H1 (cell line): ENCODE measurements at regions not wholly inside any gene's neighbourhood (a gene's known extent, or its start where the extent isn't known, plus 50 kb on each side); places are given as distances from the start of the nearest gene placed in this dataset.

ENCODE experiments used
- ATF2 ChIP-seq: IDR thresholded peaks from 2 replicates; pipeline ENCODE4 v1.6.1; 2012; ENCODE audit warnings: low read length, inconsistent platforms
- BRCA1 ChIP-seq: IDR thresholded peaks from 2 replicates; pipeline ENCODE4 v1.6.1; 2012; ENCODE audit warnings: low read depth, low read length, improper control_type of control experiment
- CEBPB ChIP-seq: IDR thresholded peaks from 2 replicates; pipeline ENCODE4 v1.6.1; 2012; ENCODE audit warnings: low read depth, low read length
- CTCF ChIP-seq, 3 experiments: IDR thresholded peaks; 1 replicate in 2 of 3; 2 replicates in 1 of 3; pipeline versions ENCODE4 v1.5.1 to v1.6.1; 2011; ENCODE audit warnings: low read length in 3 of 3, mild to moderate bottlenecking in 3 of 3, inconsistent platforms in 2 of 3, low read depth in 1 of 3, moderate library complexity in 1 of 3; ENCODE audit not compliant: insufficient read depth in 1 of 3; ENCODE audit errors: control extremely low read depth in 1 of 3
- EGR1 ChIP-seq: IDR thresholded peaks from 2 replicates; pipeline ENCODE4 v1.6.1; 2011; ENCODE audit warnings: low read depth, low read length, borderline replicate concordance
- EP300 ChIP-seq, 2 experiments: IDR thresholded peaks; 1 replicate in 1 of 2; 2 replicates in 1 of 2; pipeline ENCODE4 v1.6.1; 2011 to 2012; ENCODE audit warnings: low read depth in 2 of 2, low read length in 2 of 2, mild to moderate bottlenecking in 2 of 2, borderline replicate concordance in 1 of 2, inconsistent platforms in 1 of 2, moderate library complexity in 1 of 2
- EZH2 ChIP-seq: fragments of 200-600 bp; sonication (generic); IDR thresholded peaks from 2 replicates; pipeline ENCODE4 v1.7.1; 2012; ENCODE audit warnings: low read depth, mild to moderate bottlenecking, moderate library complexity, low read length, inconsistent platforms; ENCODE audit not compliant: severe bottlenecking
- HDAC6 ChIP-seq: IDR thresholded peaks from one replicate; pipeline ENCODE4 v1.7.1; 2012; ENCODE audit warnings: low read depth, mild to moderate bottlenecking, inconsistent platforms, low read length, moderate library complexity
- POLR2A ChIP-seq, 2 experiments: IDR thresholded peaks; 1 replicate in 1 of 2; 2 replicates in 1 of 2; pipeline ENCODE4 v1.6.1; 2011; ENCODE audit warnings: low read depth in 2 of 2, low read length in 2 of 2, mild to moderate bottlenecking in 2 of 2; ENCODE audit errors: control extremely low read depth in 1 of 2
- RXRA ChIP-seq: IDR thresholded peaks from 2 replicates; pipeline ENCODE4 v1.6.1; 2011; ENCODE audit warnings: low read depth, mild to moderate bottlenecking, low read length, moderate library complexity; ENCODE audit not compliant: insufficient read depth
- SIN3A ChIP-seq, 2 experiments: IDR thresholded peaks in 1 of 2; conservative IDR thresholded peaks in 1 of 2; 2 replicates each; pipeline ENCODE4 v1.6.1; 2011 to 2012; ENCODE audit warnings: low read length in 2 of 2, improper control_type of control experiment in 1 of 2, low read depth in 1 of 2, mild to moderate bottlenecking in 1 of 2
- SUZ12 ChIP-seq: fragments of 200-600 bp; sonication (generic); IDR thresholded peaks from 2 replicates; pipeline ENCODE4 v1.6.1; 2012; ENCODE audit warnings: mild to moderate bottlenecking, inconsistent platforms, low read length, moderate library complexity, mixed read lengths
- TAF1 ChIP-seq: IDR thresholded peaks from 2 replicates; pipeline ENCODE4 v1.6.1; 2011; ENCODE audit warnings: mild to moderate bottlenecking, low read depth, low read length
- TEAD4 ChIP-seq: IDR thresholded peaks from 2 replicates; pipeline ENCODE4 v1.6.1; 2012; ENCODE audit warnings: low read depth, low read length, inconsistent platforms, mixed read lengths

GRCh38 chr5:67896930-67897313 lies 318.6 kb upstream of the PIK3R1 start:
- TF ChIP-seq RXRA: no peak
- no peak for TF ChIP-seq ATF2
- TF ChIP-seq EGR1: no peak
- TF ChIP-seq POLR2A (IDR thresholded peaks at IDR 0.05; ENCODE audit: control extremely low read depth in 1 of 2, low read depth in 2 of 2, low read length in 2 of 2): no peak
- TF ChIP-seq SIN3A (conservative IDR thresholded peaks at IDR 0.05 in 1 of 2, IDR thresholded peaks at IDR 0.05 in 1 of 2; ENCODE audit: low read depth in 1 of 2, low read length in 2 of 2): no peak
- no peak for TF ChIP-seq CTCF (IDR thresholded peaks at IDR 0.05; ENCODE audit: control extremely low read depth in 1 of 3, insufficient read depth in 1 of 3, low read depth in 1 of 3, low read length in 3 of 3)
- TF ChIP-seq CEBPB: no peak
- TF ChIP-seq EZH2: no peak
- TF ChIP-seq HDAC6: no peak
- TF ChIP-seq TAF1: no peak
- no peak for TF ChIP-seq SUZ12
- TF ChIP-seq BRCA1: no peak
- no peak for TF ChIP-seq EP300 (IDR thresholded peaks at IDR 0.05; ENCODE audit: borderline replicate concordance in 1 of 2, low read depth in 2 of 2, low read length in 2 of 2)
- TF ChIP-seq TEAD4: no peak
